ENCODE measurements at regions not wholly inside any gene's neighbourhood (a gene's known extent, or its start where the extent isn't known, plus 50 kb on each side); places are given as distances from the start of the nearest gene placed in this dataset.

- TF ChIP-seq CTCF (IDR thresholded peaks at IDR 0.05) (no peak), POLR2A (IDR thresholded peaks at IDR 0.05) (no peak)
Observed at GRCh38 chr1:10863886-10864285, 67.4 kb upstream of the CASZ1 start.

Data from uterus (tissue), 2 donors.